Central memory CD4-positive, alpha-beta T cell (primary cell): ENCODE measurements at regions not wholly inside any gene's neighbourhood (a gene's known extent, or its start where the extent isn't known, plus 50 kb on each side); places are given as distances from the start of the nearest gene placed in this dataset.

Source experiments
- DNase-seq: peaks from one replicate; pipeline ENCODE4 v3.0.0; 2022

- no peak for DNase-seq
Measured at GRCh38 chr19:28927456-28927855, 285.5 kb downstream of the UQCRFS1 start.

GRCh38 chr19:28920269-28921066 is 292.5 kb downstream of the UQCRFS1 start:
- no peak for DNase-seq

GRCh38 chr19:28917621-28918020 is 295.3 kb downstream of the UQCRFS1 start:
- DNase-seq = no peak

GRCh38 chr19:28915737-28916460 is 297.1 kb downstream of the UQCRFS1 start:
- no peak for DNase-seq

GRCh38 chr19:28915202-28915601 is 297.7 kb downstream of the UQCRFS1 start:
- DNase-seq = no peak

GRCh38 chr19:28914173-28914572 is 298.8 kb downstream of the UQCRFS1 start:
- no peak for DNase-seq

- DNase-seq = no peak
Measured at GRCh38 chr19:28913626-28914025, 299.3 kb downstream of the UQCRFS1 start.

GRCh38 chr19:28908941-28909340 is 304.0 kb downstream of the UQCRFS1 start:
- DNase-seq = no peak

- DNase-seq = no peak
Measured at GRCh38 chr19:28907534-28907933, 305.4 kb downstream of the UQCRFS1 start.

GRCh38 chr19:28905996-28906395 is 307.0 kb downstream of the UQCRFS1 start:
- DNase-seq = no peak

GRCh38 chr19:28899703-28900102 is 313.2 kb downstream of the UQCRFS1 start:
- DNase-seq = no peak

GRCh38 chr19:28898249-28898648 is 314.7 kb downstream of the UQCRFS1 start:
- no peak for DNase-seq

- DNase-seq = no peak
Measured at GRCh38 chr19:28889941-28890670, 322.8 kb downstream of the UQCRFS1 start.

- no peak for DNase-seq
Measured at GRCh38 chr19:28887920-28888618, 324.9 kb downstream of the UQCRFS1 start.

GRCh38 chr19:28886708-28887107 is 326.2 kb downstream of the UQCRFS1 start:
- no peak for DNase-seq

- DNase-seq = no peak
Measured at GRCh38 chr19:28885965-28886364, 327.0 kb downstream of the UQCRFS1 start.

- no peak for DNase-seq
Measured at GRCh38 chr19:28884786-28885476, 328.0 kb downstream of the UQCRFS1 start.

- no peak for DNase-seq
Measured at GRCh38 chr19:28883241-28883693, 329.7 kb downstream of the UQCRFS1 start.

GRCh38 chr19:28882818-28883217 is 330.1 kb downstream of the UQCRFS1 start:
- DNase-seq = no peak

- DNase-seq = no peak
Measured at GRCh38 chr19:28881616-28882015, 331.3 kb downstream of the UQCRFS1 start.

- no peak for DNase-seq
Measured at GRCh38 chr19:28880735-28881401, 332.1 kb downstream of the UQCRFS1 start.
